Neural progenitor cell (in vitro differentiated cells): ENCODE measurements at regions not wholly inside any gene's neighbourhood (a gene's known extent, or its start where the extent isn't known, plus 50 kb on each side); places are given as distances from the start of the nearest gene placed in this dataset.

Experiments
- DNase-seq: peaks from one replicate; pipeline ENCODE4 v3.0.0-alpha.2; 2016; ENCODE audit warnings: low spot score
- H2AFZ ChIP-seq: fragments of 200-600 bp; sonication (generic); replicated peaks from 2 replicates; pipeline ENCODE4 v1.6.1; 2016; ENCODE audit warnings: antibody characterized with exemption
- H3F3A ChIP-seq: fragments of 200-600 bp; sonication (generic); 2 replicates; pipeline ENCODE4 v1.6.1; 2016; ENCODE audit warnings: antibody characterized with exemption, low read depth
- H3K27ac ChIP-seq: fragments of 200-600 bp; sonication (generic); 2 replicates; pipeline ENCODE4 v1.5.1; 2016; ENCODE audit warnings: mild to moderate bottlenecking
- H3K27me3 ChIP-seq: fragments of 200-600 bp; sonication (generic); 2 replicates; pipeline ENCODE4 v1.6.1; 2016; ENCODE audit warnings: mild to moderate bottlenecking, moderate library complexity
- H3K36me3 ChIP-seq: fragments of 200-600 bp; sonication (generic); 2 replicates; pipeline ENCODE4 v1.5.1; 2016
- H3K4me1 ChIP-seq: fragments of 200-600 bp; sonication (generic); 2 replicates; pipeline ENCODE4 v1.6.1; 2016; ENCODE audit warnings: mixed run types
- H3K4me2 ChIP-seq: fragments of 200-600 bp; sonication (generic); 2 replicates; pipeline ENCODE4 v1.6.1; 2016
- H3K4me3 ChIP-seq: fragments of 200-600 bp; sonication (generic); 2 replicates; pipeline ENCODE4 v1.5.1; 2016
- H3K79me2 ChIP-seq: fragments of 200-600 bp; sonication (generic); 2 replicates; pipeline ENCODE4 v1.6.1; 2016; ENCODE audit warnings: low read depth
- H3K9ac ChIP-seq: fragments of 200-600 bp; sonication (generic); 2 replicates; pipeline ENCODE4 v1.6.1; 2016
- H3K9me3 ChIP-seq: fragments of 200-600 bp; sonication (generic); 2 replicates; pipeline ENCODE4 v1.5.1; 2016; ENCODE audit warnings: low read depth
- H4K20me1 ChIP-seq: fragments of 200-600 bp; sonication (generic); 2 replicates; pipeline ENCODE4 v1.6.1; 2016; ENCODE audit warnings: low read depth
- H3K27ac Mint-ChIP-seq: 3 replicates; pipeline ENCODE4 v1.8.0; 2021; ENCODE audit warnings: mixed read lengths
- H3K27me3 Mint-ChIP-seq: 2 replicates; pipeline ENCODE4 v1.8.0; 2022; ENCODE audit warnings: low read depth, mild to moderate bottlenecking, inconsistent platforms, moderate library complexity, mixed read lengths; ENCODE audit not compliant: insufficient read depth
- H3K36me3 Mint-ChIP-seq: 3 replicates; pipeline ENCODE4 v1.8.0; 2021; ENCODE audit warnings: mixed read lengths
- H3K4me1 Mint-ChIP-seq: 3 replicates; pipeline ENCODE4 v1.8.0; 2021; ENCODE audit warnings: mixed read lengths
- H3K4me3 Mint-ChIP-seq: 3 replicates; pipeline ENCODE4 v1.8.0; 2021; ENCODE audit warnings: mild to moderate bottlenecking, moderate library complexity, mixed read lengths
- H3K9me3 Mint-ChIP-seq: 3 replicates; pipeline ENCODE4 v1.8.0; 2020; ENCODE audit warnings: mixed read lengths
- CTCF ChIP-seq: fragments of 200-600 bp; sonication (generic); IDR thresholded peaks from 2 replicates; pipeline ENCODE4 v1.5.1; 2017; ENCODE audit warnings: antibody characterized with exemption, mild to moderate bottlenecking
- EZH2 ChIP-seq: fragments of 200-600 bp; sonication (generic); IDR thresholded peaks from 2 replicates; pipeline ENCODE4 v1.6.1; 2017; ENCODE audit warnings: antibody characterized with exemption, mild to moderate bottlenecking, moderate library complexity
- EZH2phosphoT487 ChIP-seq: fragments of 200-600 bp; sonication (generic); IDR thresholded peaks from 2 replicates; pipeline ENCODE4 v1.6.1; 2017; ENCODE audit warnings: antibody characterized with exemption

- Histone ChIP-seq H3K9ac (no peak overlapping the region), H3F3A (peaks cover 7% of the 10 kb centered on the region), H3K4me3 (no peak overlapping the region), H3K4me1 (peaks cover 21% of the 10 kb centered on the region), H3K27me3 (peaks cover 34% of the 10 kb centered on the region), H3K36me3 (no peaks in the 10 kb centered on the region), H2AFZ (no peak overlapping the region), H3K4me2 (no peak overlapping the region), H3K9me3 (no peaks in the 10 kb centered on the region), H3K79me2 (no peaks in the 10 kb centered on the region), H4K20me1 (peaks cover 15% of the 10 kb centered on the region), H3K27ac (no peak overlapping the region)
- TF ChIP-seq EZH2 = no peak
- TF ChIP-seq EZH2phosphoT487 = no peak
- no peak for TF ChIP-seq CTCF
- DNase-seq = no peak
- H3K36me3 Mint-ChIP-seq = peaks cover 3% of the 10 kb centered on the region
- H3K9me3 Mint-ChIP-seq = peaks cover 5% of the 10 kb centered on the region
- H3K4me1 Mint-ChIP-seq = peaks cover 47% of the 10 kb centered on the region
- no peak overlapping the region for H3K4me3 Mint-ChIP-seq
- peaks cover 13% of the 10 kb centered on the region for H3K27me3 Mint-ChIP-seq
- peak overlapping the region; percentile 47 for H3K27ac Mint-ChIP-seq
Observed at GRCh38 chr18:10329101-10329500, 125.3 kb upstream of the APCDD1 start.

GRCh38 chr18:10330428-10330827, 124.0 kb upstream of the APCDD1 start:
- Histone ChIP-seq H3K27ac (no peak overlapping the region), H3K4me2 (no peak overlapping the region), H3K27me3 (peaks cover 47% of the 10 kb centered on the region), H3K4me1 (peaks cover 21% of the 10 kb centered on the region), H4K20me1 (peaks cover 15% of the 10 kb centered on the region), H3K4me3 (no peak overlapping the region), H3K79me2 (no peaks in the 10 kb centered on the region), H3K9ac (no peak overlapping the region), H3K9me3 (no peaks in the 10 kb centered on the region), H3F3A (peaks cover 7% of the 10 kb centered on the region), H3K36me3 (no peaks in the 10 kb centered on the region), H2AFZ (no peak overlapping the region)
- Mint-ChIP-seq H3K27me3 (peaks cover 17% of the 10 kb centered on the region), H3K4me1 (peaks cover 56% of the 10 kb centered on the region), H3K9me3 (peaks cover 5% of the 10 kb centered on the region), H3K36me3 (peaks cover 5% of the 10 kb centered on the region), H3K27ac (peak overlapping the region; percentile 10), H3K4me3 (no peak overlapping the region)
- no peak for DNase-seq
- no peak for TF ChIP-seq EZH2phosphoT487
- no peak for TF ChIP-seq CTCF
- TF ChIP-seq EZH2 = no peak

- peak; percentile 90 for DNase-seq
- Histone ChIP-seq H3K79me2 (no peaks in the 10 kb centered on the region), H3F3A (peaks cover 7% of the 10 kb centered on the region), H4K20me1 (peaks cover 15% of the 10 kb centered on the region), H3K4me2 (peak overlapping the region; percentile 66), H3K27me3 (peaks cover 60% of the 10 kb centered on the region), H3K9ac (no peak overlapping the region), H3K27ac (no peak overlapping the region), H3K4me1 (peaks cover 21% of the 10 kb centered on the region), H3K4me3 (no peak overlapping the region), H2AFZ (no peak overlapping the region), H3K9me3 (no peaks in the 10 kb centered on the region), H3K36me3 (no peaks in the 10 kb centered on the region)
- Mint-ChIP-seq H3K4me1 (peaks cover 56% of the 10 kb centered on the region), H3K9me3 (peaks cover 2% of the 10 kb centered on the region), H3K4me3 (peak overlapping the region; percentile 23), H3K27ac (peak overlapping the region; percentile 48), H3K36me3 (peaks cover 5% of the 10 kb centered on the region), H3K27me3 (peaks cover 14% of the 10 kb centered on the region)
- TF ChIP-seq EZH2phosphoT487 = peak; percentile 87
- no peak for TF ChIP-seq EZH2
Observed at GRCh38 chr18:10332452-10332851, 122.0 kb upstream of the APCDD1 start.

- H4K20me1 ChIP-seq = peaks cover 11% of the 10 kb centered on the region
- H3K4me3 ChIP-seq = no peak overlapping the region
- Mint-ChIP-seq H3K4me1 (peaks cover 26% of the 10 kb centered on the region), H3K9me3 (peaks cover 19% of the 10 kb centered on the region), H3K4me3 (no peak overlapping the region), H3K36me3 (peaks cover 9% of the 10 kb centered on the region), H3K27ac (no peak overlapping the region), H3K27me3 (peaks cover 8% of the 10 kb centered on the region)
- DNase-seq = no peak
- no peaks in the 10 kb centered on the region for H3K9me3 ChIP-seq
- TF ChIP-seq CTCF = no peak
- TF ChIP-seq EZH2phosphoT487 = no peak
- no peaks in the 10 kb centered on the region for H3K36me3 ChIP-seq
- peaks cover 46% of the 10 kb centered on the region for H3K27me3 ChIP-seq
- peaks cover 7% of the 10 kb centered on the region for H3F3A ChIP-seq
- no peak overlapping the region for H3K4me2 ChIP-seq
- peaks cover 17% of the 10 kb centered on the region for H3K4me1 ChIP-seq
- no peak overlapping the region for H3K9ac ChIP-seq
- no peak overlapping the region for H2AFZ ChIP-seq
- H3K79me2 ChIP-seq = no peaks in the 10 kb centered on the region
- H3K27ac ChIP-seq = no peak overlapping the region
Observed at GRCh38 chr18:10336749-10337350, 117.6 kb upstream of the APCDD1 start.
